HG02571 (cell line): ENCODE measurements at regions not wholly inside any gene's neighbourhood (a gene's known extent, or its start where the extent isn't known, plus 50 kb on each side); places are given as distances from the start of the nearest gene placed in this dataset.
"Not testable (repeated sequence)": the region's sequence is repeated elsewhere in the genome, so short reads cannot be mapped to it uniquely, and the experiment has no call there.

Experiments
- ATAC-seq: cut with Tn5 transposase; IDR thresholded peaks from one replicate; pipeline ENCODE4 v1.9.1; 2021; ENCODE audit warnings: mild to moderate bottlenecking, moderate library complexity; ENCODE audit not compliant: unreplicated experiment

- not testable (repeated sequence) for ATAC-seq
These were observed 128.6 kb downstream of the ACTR3 start for GRCh38 chr2:114018464-114018863.

GRCh38 chr2:114020668-114021067, 130.8 kb downstream of the ACTR3 start:
- no peak for ATAC-seq

DNA sequence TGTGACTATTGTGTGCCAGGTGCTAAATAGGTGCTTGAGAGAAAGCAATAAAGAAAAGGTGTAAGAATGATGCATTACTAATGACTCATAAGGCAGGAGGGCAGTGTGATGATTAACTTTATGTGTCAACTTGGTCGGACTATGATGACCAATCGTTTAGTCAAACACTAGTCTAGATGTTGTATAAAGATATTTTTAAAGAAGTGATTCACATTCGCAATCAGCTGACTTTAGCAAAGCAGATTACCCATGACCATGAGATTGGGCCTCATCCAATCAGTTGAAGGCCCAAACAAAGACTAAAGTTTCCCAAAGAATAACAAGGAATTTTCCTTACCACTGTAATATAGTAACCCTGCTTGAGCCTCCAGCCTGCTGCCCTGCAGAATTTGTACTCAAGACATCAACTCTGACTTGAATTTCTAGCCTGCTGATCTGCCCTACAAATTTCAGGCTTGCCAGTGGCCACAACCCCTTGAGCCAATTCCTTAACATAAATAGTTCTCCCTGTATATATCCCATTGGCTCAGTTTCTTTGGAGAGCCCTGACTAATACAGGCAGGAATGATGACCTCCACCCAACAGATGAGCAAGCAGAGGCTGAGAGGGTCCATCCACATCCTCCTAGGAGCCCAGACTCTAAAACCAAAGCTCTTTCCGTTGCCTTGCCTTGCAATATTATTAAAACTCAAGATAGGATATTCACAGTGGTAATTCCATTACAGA, 132.6 kb downstream of the ACTR3 start:
- no peak for ATAC-seq

DNA sequence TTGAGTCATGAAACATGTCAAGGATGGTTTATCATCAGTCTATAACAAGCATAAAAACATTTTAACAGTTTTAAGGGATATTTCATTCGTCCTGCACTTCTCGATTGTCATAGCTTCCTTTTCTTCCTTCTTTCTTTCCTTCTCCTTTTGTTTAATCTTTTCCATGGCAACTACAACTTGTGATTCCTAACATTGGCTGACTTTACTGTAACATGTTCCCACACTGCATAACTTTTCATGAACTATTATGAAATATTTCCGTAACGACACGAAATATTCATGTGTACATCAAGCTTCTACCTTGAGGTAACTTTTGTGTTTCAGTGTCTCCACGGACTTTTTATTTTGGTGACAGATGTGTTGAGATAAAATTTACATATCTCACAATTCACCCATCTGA, 134.4 kb downstream of the ACTR3 start:
- ATAC-seq: no peak

DNA sequence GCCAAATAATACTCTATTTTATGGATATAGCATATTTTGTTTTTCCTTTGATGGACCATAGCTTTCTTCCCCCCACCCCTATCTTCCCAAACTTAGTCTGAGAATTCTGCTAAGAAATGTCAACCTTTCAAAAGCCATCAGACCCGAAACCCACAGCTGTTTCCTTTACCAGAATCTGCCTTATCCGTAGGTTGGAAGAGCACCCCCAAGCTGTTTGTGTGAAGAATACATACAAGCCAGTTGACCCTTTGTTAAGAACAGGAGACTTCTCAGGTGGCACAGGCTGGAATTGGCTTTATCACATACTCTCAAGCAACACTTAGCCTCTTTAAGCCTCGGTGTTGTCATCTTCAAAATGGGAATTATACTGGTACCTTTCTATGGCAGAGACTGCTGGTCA, 135.1 kb downstream of the ACTR3 start:
- ATAC-seq: no peak

- ATAC-seq: no peak
These were observed 137.5 kb downstream of the ACTR3 start for GRCh38 chr2:114027437-114027836.

DNA sequence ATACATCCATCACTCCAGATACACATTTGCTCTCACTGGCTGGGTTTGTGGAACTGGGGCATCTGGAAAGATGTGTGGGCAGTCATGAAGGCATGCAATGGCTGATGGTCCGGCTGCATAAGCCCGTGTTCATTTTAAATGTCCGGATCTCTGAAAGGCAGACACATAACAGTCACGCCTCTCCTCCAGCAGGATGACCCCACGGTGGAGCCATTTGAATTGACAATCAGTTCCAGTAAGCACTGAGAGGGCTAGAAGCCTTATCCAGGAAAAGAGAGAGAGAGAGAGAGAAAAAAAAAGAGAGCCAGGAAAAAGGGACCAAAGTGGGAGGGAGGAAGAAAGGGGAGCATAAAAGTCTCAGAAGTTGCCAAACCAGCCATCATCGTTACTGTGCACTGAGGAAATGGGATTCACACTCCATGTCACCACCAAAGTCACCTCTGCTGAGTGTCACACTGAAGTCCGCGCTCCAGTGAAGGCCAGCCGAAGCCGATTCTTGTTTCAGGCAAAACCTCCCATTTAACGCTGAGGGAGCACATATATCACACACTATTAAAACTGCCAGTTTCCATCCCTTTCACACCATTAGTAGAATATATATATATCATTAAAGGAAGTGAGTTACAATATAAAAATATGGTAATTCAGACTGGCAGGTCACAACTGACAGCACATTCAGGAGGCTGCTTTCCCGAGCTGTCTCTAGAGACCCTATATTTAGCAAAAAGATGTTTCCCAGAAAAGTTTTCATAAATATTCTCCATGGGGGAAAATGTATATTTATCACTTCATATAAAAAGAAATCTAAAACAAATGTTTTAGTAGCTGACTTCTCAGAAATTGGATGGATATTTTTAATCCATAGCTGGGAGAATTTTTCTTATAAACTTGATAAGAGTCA, 142.0 kb downstream of the ACTR3 start:
- ATAC-seq: no peak

DNA sequence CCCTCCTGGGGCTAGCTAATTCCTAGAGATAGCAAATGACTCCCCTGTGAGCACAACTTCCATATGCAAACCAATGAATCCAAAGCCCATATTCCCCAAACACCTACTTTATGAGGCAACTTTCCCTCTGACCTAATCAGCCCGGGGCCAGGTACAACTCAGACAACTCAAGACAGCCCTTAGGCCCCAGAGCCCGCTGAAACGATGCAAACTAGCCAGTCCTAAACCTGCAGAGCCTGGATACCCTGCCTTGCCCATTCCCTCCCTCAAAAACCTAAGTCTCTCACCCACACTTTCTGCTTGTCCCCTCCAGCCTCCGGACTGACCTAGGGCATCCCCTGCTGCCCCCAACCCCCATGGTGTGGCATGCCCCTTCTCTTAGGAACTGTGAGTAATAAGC, 142.8 kb downstream of the ACTR3 start:
- ATAC-seq: no peak

- no peak for ATAC-seq
These were observed 144.9 kb downstream of the ACTR3 start for GRCh38 chr2:114034742-114035141.

DNA sequence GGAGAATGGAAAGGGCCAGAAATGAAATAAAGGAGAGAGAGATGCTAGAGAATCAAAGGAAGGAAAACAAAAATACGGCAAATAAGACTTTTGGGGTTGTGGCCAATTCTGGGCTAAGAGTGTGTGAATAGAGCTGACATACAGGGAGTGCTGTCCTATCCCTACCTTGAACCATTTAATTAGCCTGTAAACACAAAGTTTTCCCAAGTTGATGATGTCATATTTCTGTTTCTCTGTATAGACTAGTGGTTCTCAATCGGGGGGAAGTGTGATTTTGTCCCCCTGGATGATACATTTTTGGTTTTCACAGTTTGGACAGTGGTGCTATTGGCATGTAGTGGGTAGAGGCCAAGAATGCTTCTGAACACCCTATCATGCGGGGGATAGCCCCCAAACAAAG, 148.8 kb downstream of the ACTR3 start:
- no peak for ATAC-seq

- no peak for ATAC-seq
These were observed 149.8 kb downstream of the ACTR3 start for GRCh38 chr2:114039677-114040076.

DNA sequence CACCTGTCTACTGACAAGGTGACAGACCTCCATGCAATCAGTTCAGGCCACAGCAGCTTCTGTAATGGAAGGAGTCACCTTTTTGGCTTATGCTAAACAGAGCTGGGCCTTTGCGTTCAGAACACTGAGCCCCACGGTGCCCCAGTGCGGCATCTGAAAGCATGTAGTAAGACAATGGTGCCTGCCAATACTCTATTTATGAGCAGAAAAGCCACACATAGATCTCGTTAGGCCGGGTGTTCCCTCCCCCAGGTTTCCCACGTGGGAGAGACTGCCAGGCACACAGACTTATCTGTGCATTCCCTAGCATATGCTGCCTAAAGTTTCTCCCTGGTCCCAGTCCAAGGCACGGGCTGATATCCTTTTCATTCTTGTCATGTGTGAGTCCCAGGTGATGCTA, 150.9 kb downstream of the ACTR3 start:
- ATAC-seq: no peak

GRCh38 chr2:114044985-114045384, 155.1 kb downstream of the ACTR3 start:
- no peak for ATAC-seq

DNA sequence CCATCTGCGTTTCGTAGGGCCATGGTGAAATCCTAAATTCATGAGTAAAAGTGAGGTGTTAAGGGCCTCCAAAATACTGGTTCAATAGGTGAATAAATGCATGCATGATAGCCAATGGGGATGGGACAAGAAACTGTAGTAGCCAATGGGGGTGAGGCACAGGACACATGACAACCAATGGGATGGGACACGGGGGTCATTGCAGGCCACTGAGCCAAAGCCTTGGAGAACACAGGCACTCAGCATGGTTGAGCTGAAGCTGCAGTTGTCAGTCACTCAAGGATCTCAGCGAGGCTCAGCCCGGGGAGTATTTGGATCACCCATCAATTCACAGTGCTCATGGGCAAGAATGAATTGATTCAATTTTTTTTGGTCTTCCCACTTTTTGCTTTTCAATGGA, 156.5 kb downstream of the ACTR3 start:
- ATAC-seq: no peak

GRCh38 chr2:114046866-114047435, 157.1 kb downstream of the ACTR3 start:
- no peak for ATAC-seq

- no peak for ATAC-seq
These were observed 159.4 kb downstream of the ACTR3 start for GRCh38 chr2:114049280-114049679.

DNA sequence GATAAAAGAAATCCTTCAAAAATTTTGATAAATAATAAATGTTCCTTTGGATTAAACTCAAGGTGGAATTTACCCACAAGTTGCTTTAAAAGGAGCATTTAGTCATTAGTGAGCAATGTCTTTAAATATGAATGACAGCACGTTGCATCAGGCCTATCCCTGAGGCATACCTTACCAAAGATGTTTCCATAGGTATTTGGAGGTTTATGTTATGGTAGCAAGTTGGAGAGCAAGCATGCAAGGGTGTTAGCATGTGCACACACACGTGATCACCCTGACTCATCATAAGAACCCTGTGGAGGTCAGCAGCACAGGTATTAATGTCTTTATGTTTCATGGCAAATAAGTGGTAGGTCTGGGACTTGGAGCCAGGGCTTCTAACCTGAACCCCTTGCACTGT, 159.9 kb downstream of the ACTR3 start:
- no peak for ATAC-seq

DNA sequence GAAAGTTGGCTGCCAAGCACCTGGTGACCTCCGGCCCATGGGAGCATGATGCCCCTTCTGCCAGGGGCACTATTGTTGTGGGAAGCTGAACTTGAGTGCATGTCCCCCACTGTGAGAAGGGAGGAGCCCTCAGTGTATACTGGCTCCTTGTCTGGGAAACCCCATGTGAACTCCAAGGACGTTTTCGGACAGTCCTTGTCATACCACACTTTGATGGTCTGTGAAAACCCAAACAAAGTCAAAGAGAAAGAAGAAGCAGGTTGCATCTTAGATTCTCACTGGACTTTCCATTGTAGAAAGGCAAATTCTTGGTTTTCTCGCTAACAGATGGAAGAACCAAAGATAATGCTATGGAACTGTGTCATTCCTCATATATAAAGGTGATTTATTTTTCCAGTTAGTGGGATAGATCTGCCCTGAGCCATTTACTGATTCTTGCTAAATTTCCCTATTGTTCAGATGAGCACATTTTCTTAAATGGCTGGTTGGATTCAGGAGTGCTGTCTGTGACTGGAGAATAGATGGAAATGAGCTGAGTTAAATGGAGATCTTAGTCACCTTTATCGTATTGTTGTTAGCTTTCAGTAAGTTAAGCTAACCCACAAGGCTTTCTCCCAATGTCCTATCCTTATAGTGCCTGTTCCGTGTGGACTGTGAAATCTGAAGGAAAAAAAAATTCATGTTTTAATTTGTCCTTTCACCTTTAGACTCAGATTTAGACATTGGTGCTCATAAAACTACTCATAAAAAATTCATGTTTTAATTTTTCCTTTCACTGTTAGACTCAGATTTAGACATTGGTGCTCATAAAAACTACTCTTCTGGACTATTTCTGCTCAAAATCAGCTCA, 166.6 kb downstream of the ACTR3 start:
- peak; percentile 89 for ATAC-seq

GRCh38 chr2:114057638-114058037, 167.7 kb downstream of the ACTR3 start:
- no peak for ATAC-seq

DNA sequence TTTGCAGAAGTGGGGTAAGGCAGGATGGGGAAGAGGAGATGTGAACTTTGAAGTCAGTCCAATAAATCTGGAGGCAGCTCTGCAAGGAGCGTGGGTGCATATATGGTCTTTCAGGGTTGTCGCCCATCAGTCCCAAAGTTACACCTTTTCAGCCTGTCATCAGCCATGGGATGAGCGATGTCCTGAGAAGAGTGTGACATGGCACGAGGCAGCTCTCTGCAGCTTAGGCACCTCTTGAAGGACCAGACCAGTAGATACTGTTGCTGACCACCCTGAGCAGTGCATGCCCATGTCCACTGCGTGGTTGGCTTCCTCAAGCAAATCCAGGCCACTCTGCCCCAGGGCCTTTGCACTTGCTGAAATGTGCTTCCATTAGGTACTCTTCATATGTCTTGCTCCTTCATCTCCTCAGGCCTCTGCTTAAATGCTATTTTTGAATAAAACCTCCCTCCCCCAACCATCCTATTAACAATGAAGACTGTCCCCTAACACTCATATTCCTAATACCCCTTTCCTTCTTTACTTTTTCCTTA, 171.7 kb downstream of the ACTR3 start:
- no peak for ATAC-seq

- ATAC-seq: no peak
These were observed 173.5 kb downstream of the ACTR3 start for GRCh38 chr2:114063346-114063745.
